CD14-positive monocyte (primary cell): ENCODE measurements at regions not wholly inside any gene's neighbourhood (a gene's known extent, or its start where the extent isn't known, plus 50 kb on each side); places are given as distances from the start of the nearest gene placed in this dataset.

Experiments
- DNase-seq, 3 donors: peaks; one replicate each; pipeline ENCODE4 v3.0.0-alpha.2; 2011 to 2022
- H2AFZ ChIP-seq: 2 replicates; pipeline ENCODE4 v1.6.0; 2012; ENCODE audit warnings: mild to moderate bottlenecking, low read depth, low read length, inconsistent platforms; ENCODE audit not compliant: insufficient read depth, poor library complexity, severe bottlenecking
- H3K27ac ChIP-seq, 2 donors: 1 replicate in 1 of 2; 2 replicates in 1 of 2; pipeline ENCODE4 v1.5.1; 2012 to 2013; ENCODE audit warnings: low read length in 2 of 2, control low read depth in 1 of 2, inconsistent platforms in 1 of 2, low read depth in 1 of 2, mild to moderate bottlenecking in 1 of 2
- H3K27me3 ChIP-seq, 2 donors: one replicate each; pipeline versions ENCODE4 v1.6.0 to v1.6.1; 2011 to 2013; ENCODE audit warnings: low read length in 2 of 2; ENCODE audit not compliant: control insufficient read depth in 2 of 2, insufficient read depth in 2 of 2
- H3K36me3 ChIP-seq, 2 donors: replicated peaks in 1 of 2; 1 replicate in 1 of 2; 2 replicates in 1 of 2; pipeline versions ENCODE4 v1.5.1 to v1.6.1; 2012 to 2013; ENCODE audit warnings: low read length in 2 of 2, control low read depth in 1 of 2, inconsistent platforms in 1 of 2, mild to moderate bottlenecking in 1 of 2; ENCODE audit not compliant: insufficient read depth in 2 of 2, control insufficient read depth in 1 of 2
- H3K4me1 ChIP-seq, 2 donors: 1 replicate in 1 of 2; 2 replicates in 1 of 2; pipeline versions ENCODE4 v1.5.1 to v1.6.1; 2012 to 2013; ENCODE audit warnings: low read length in 2 of 2, control low read depth in 1 of 2, inconsistent platforms in 1 of 2, mild to moderate bottlenecking in 1 of 2, moderate library complexity in 1 of 2; ENCODE audit not compliant: insufficient read depth in 2 of 2, control insufficient read depth in 1 of 2
- H3K4me2 ChIP-seq: replicated peaks from 2 replicates; pipeline ENCODE3; 2012; ENCODE audit warnings: low read length, moderate library complexity, mild to moderate bottlenecking; ENCODE audit not compliant: poor library complexity, severe bottlenecking; ENCODE audit errors: extremely low read depth
- H3K4me3 ChIP-seq, 3 experiments: fragments of 200-600 bp in 1 of 3; sonication (generic) in 1 of 3; replicated peaks in 1 of 3; 1 replicate in 2 of 3; 2 replicates in 1 of 3; pipeline ENCODE4 v1.5.1; 2011 to 2013; ENCODE audit warnings: low read length in 3 of 3, mild to moderate bottlenecking in 3 of 3, control low read depth in 2 of 3, low read depth in 2 of 3, inconsistent platforms in 1 of 3, moderate library complexity in 1 of 3
- H3K79me2 ChIP-seq: 2 replicates; pipeline ENCODE4 v1.6.0; 2012; ENCODE audit warnings: mild to moderate bottlenecking, control low read depth, inconsistent platforms, low read length, moderate library complexity; ENCODE audit not compliant: insufficient read depth
- H3K9ac ChIP-seq: 2 replicates; pipeline ENCODE4 v1.6.0; 2017; ENCODE audit warnings: low read length, mild to moderate bottlenecking; ENCODE audit not compliant: insufficient read depth, poor library complexity, severe bottlenecking
- H3K9me3 ChIP-seq, 2 donors: replicated peaks in 1 of 2; 1 replicate in 1 of 2; 2 replicates in 1 of 2; pipeline versions ENCODE4 v1.5.1 to v1.6.1; 2012 to 2013; ENCODE audit warnings: low read length in 2 of 2, control low read depth in 1 of 2; ENCODE audit not compliant: control insufficient read depth in 1 of 2, insufficient read depth in 1 of 2
- H4K20me1 ChIP-seq: 2 replicates; pipeline ENCODE4 v1.6.0; 2012; ENCODE audit warnings: mild to moderate bottlenecking, low read length, control low read depth, moderate library complexity; ENCODE audit not compliant: insufficient read depth
- H3K27ac Mint-ChIP-seq, 7 donors: one replicate each; pipeline ENCODE4 v1.8.0; 2020; ENCODE audit warnings: mild to moderate bottlenecking in 7 of 7, mixed read lengths in 7 of 7, moderate library complexity in 6 of 7, inconsistent platforms in 2 of 7
- H3K27me3 Mint-ChIP-seq, 3 donors: one replicate each; pipeline ENCODE4 v1.8.0; 2021 to 2022; ENCODE audit warnings: low read depth in 3 of 3, mild to moderate bottlenecking in 3 of 3, mixed read lengths in 3 of 3, moderate library complexity in 3 of 3, inconsistent platforms in 1 of 3
- H3K36me3 Mint-ChIP-seq, 2 donors: one replicate each; pipeline ENCODE4 v1.8.0; 2020; ENCODE audit warnings: mixed read lengths in 2 of 2, inconsistent platforms in 1 of 2, mild to moderate bottlenecking in 1 of 2
- H3K4me1 Mint-ChIP-seq: one replicate; pipeline ENCODE4 v1.8.0; 2020; ENCODE audit warnings: mild to moderate bottlenecking, mixed read lengths
- H3K4me3 Mint-ChIP-seq, 2 donors: one replicate each; pipeline ENCODE4 v1.8.0; 2020; ENCODE audit warnings: mild to moderate bottlenecking in 2 of 2, mixed read lengths in 2 of 2, moderate library complexity in 1 of 2
- H3K9me3 Mint-ChIP-seq, 7 donors: one replicate each; pipeline ENCODE4 v1.8.0; 2020 to 2022; ENCODE audit warnings: mixed read lengths in 7 of 7, mild to moderate bottlenecking in 6 of 7, moderate library complexity in 6 of 7, inconsistent platforms in 2 of 7
- CTCF ChIP-seq: fragments of 200-600 bp; IDR thresholded peaks from one replicate; pipeline ENCODE4 v1.8.0; 2022; ENCODE audit warnings: antibody characterized with exemption, mild to moderate bottlenecking
- WGBS: methylation state at CpG from one replicate; pipeline ENCODE4 v1.1.5; 2013; ENCODE audit warnings: missing lambda C conversion rate; ENCODE audit not compliant: insufficient coverage; 5-methylcytosine and 5-hydroxymethylcytosine counted together
- intact Hi-C, 2 donors: fragments of 100-400 bp; cut with micrococcal nuclease; formaldehyde crosslinking; loops; one replicate each; pipeline versions ENCODE4 v1.15.0 to v1.15.1; 2023

- Histone ChIP-seq H3K4me1 (no peaks in the 10 kb centered on the region), H3K36me3 (no peaks in the 10 kb centered on the region), H3K9ac (no peak overlapping the region), H3K79me2 (no peaks in the 10 kb centered on the region), H3K4me3 (no peak overlapping the region), H3K9me3 (no peaks in the 10 kb centered on the region), H3K4me2 (no peak overlapping the region), H4K20me1 (no peaks in the 10 kb centered on the region), H3K27me3 (no peaks in the 10 kb centered on the region), H3K27ac (no peak overlapping the region), H2AFZ (no peak overlapping the region)
- no peak for TF ChIP-seq CTCF
- no peaks in the 10 kb centered on the region for H3K27me3 Mint-ChIP-seq
- H3K36me3 Mint-ChIP-seq, result no peaks in the 10 kb centered on the region
- DNase-seq, result no peak
- no peak overlapping the region for H3K4me3 Mint-ChIP-seq
- intact Hi-C loops, result no loop called here
- peaks cover 0 to 8% (median 0%) of the 10 kb centered on the region in 7 donors for H3K9me3 Mint-ChIP-seq
- WGBS, result no CpG with 5 or more reads among the region's 4 CpGs
- H3K4me1 Mint-ChIP-seq, result no peaks in the 10 kb centered on the region
- H3K27ac Mint-ChIP-seq, result no peak overlapping the region
These were observed 101.9 kb downstream of the LIG4 start for GRCh38 chr13:108113407-108113806.

- Histone ChIP-seq H3K36me3 (no peaks in the 10 kb centered on the region), H3K4me1 (no peaks in the 10 kb centered on the region), H3K4me2 (no peak overlapping the region), H3K79me2 (no peaks in the 10 kb centered on the region), H3K4me3 (no peak overlapping the region), H3K9ac (no peak overlapping the region), H3K27ac (no peak overlapping the region), H2AFZ (no peak overlapping the region), H4K20me1 (no peaks in the 10 kb centered on the region), H3K27me3 (no peaks in the 10 kb centered on the region), H3K9me3 (no peaks in the 10 kb centered on the region)
- TF ChIP-seq CTCF, result no peak
- Mint-ChIP-seq H3K9me3 (peaks cover 0 to 3% (median 0%) of the 10 kb centered on the region in 7 donors), H3K36me3 (no peaks in the 10 kb centered on the region), H3K4me1 (no peaks in the 10 kb centered on the region), H3K4me3 (no peak overlapping the region), H3K27ac (no peak overlapping the region), H3K27me3 (no peaks in the 10 kb centered on the region)
- intact Hi-C loops, result no loop called here
- DNase-seq, result no peak
- WGBS, result no CpG with 5 or more reads among the region's 2 CpGs
These were observed 110.6 kb downstream of the LIG4 start for GRCh38 chr13:108104736-108105135.
